DLD1 (cell line): ENCODE measurements at regions not wholly inside any gene's neighbourhood (a gene's known extent, or its start where the extent isn't known, plus 50 kb on each side); places are given as distances from the start of the nearest gene placed in this dataset.

Experiments
- in situ Hi-C: cut with HindIII; loops from 2 replicates; pipeline ENCODE4 v1.10.0; 2017; ENCODE audit warnings: low sequenced_read_pairs

GRCh38 chr5:74081126-74081525 is 455.1 kb downstream of the ARHGEF28 start:
- in situ Hi-C loops, result no loop called here

DNA sequence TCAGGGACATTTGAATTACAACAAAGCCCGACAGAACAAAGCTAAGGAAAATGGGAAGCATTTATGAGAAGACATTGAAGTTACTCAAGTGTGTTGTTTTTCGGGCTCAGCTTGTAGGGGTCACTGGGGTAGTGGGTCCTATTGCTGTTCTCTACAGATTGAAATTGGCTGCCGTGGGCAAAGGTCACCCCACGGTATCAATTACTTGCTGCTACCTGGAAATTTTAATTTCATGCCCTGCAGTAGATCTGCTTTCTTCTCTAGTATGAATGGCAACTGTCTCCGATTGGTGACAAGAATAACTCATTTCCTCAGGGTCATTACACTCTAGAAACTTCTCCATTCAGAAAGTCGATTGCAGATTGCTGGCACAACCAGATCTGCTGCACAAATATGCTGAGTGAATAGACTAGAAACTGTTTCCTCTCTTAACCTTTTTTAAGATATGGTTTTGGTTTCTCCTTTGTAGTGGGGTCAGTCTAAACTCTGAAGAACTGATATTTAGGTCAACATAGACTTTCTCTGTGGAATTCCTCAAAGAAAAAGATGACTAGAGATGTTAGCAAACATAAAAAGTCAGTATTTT is 454.1 kb downstream of the ARHGEF28 start:
- in situ Hi-C loops, result no loop called here

GRCh38 chr5:74075501-74076484 is 449.8 kb downstream of the ARHGEF28 start:
- in situ Hi-C loops, result no loop called here

DNA sequence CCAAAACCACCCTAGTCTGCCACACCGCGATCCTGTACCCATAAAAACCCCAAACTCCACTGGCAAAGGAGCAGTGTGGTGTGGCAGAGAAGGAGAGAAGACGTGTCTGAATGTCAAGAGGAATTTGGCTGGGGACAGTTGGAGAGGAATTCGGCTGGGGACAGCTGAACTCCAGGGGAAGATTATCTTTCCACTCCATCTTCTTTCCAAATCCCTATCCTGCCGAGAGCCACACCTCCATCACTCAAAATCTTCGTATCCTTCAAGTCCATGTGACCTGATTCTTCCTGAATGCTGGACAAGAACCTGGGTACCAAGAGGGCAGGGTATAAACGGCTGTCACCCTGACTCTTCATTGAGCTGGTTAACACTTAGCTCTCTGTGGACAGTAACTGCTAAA is 448.1 kb downstream of the ARHGEF28 start:
- in situ Hi-C loops, result no loop called here

DNA sequence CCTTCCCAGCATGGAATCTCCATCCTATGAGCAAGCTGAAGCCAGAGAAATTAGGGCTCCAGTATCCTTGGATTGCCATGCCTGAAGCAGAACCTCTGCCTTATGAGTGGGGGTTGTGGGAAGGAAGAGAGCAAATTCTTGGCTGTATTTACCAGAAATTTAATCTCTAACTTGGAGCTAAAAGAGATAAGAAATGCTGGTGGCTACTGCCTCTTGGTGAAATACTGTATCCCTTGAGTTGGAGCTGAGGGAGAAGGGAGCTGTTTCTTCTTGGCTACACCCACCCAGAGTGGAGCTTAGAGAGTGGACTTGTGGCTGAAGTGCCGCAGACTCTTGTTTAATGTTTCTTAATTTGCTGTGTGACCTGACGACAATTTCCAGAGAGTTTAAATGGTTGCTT is 447.3 kb downstream of the ARHGEF28 start:
- in situ Hi-C loops, result no loop called here

DNA sequence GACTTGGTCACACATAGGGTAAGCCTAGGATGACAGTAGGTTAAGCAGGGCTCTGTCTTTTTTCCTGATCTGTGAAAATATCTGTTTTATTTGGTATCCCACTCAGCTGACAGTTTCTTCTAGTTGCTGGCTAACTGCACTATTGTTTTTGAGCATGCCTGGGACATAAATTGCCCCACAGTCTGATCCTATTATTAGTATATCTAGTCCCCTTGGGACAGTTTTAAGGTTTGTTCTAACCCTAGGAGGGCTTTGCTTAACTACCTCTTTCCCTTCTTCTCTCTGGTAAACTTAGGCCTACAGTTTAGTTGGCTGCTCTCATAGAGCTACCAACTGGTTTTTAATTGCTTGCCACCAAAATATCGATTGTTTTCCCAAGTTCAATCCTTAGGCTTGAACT is 446.6 kb downstream of the ARHGEF28 start:
- in situ Hi-C loops, result no loop called here

- in situ Hi-C loops, result no loop called here
Observed at GRCh38 chr5:74070766-74071165, 444.8 kb downstream of the ARHGEF28 start.

DNA sequence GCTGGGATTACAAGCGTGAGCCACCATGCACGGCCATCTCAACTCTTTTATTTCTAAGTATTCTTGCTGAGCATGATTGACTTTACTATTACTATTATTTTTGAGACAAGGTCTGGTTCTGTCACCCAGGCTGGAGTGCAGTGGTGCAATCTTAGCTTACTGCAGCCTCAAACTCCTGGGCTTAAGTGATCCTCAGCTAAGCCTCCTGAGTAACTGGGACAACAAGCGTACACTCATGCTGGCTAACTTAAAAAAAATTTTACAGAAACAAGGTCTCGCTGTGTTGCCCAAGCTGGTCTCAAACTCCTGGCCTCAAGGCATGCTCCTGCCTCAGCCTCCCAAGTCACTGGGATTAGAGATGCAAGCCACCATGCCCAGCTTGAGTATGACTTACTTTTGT is 443.7 kb downstream of the ARHGEF28 start:
- in situ Hi-C loops, result no loop called here

DNA sequence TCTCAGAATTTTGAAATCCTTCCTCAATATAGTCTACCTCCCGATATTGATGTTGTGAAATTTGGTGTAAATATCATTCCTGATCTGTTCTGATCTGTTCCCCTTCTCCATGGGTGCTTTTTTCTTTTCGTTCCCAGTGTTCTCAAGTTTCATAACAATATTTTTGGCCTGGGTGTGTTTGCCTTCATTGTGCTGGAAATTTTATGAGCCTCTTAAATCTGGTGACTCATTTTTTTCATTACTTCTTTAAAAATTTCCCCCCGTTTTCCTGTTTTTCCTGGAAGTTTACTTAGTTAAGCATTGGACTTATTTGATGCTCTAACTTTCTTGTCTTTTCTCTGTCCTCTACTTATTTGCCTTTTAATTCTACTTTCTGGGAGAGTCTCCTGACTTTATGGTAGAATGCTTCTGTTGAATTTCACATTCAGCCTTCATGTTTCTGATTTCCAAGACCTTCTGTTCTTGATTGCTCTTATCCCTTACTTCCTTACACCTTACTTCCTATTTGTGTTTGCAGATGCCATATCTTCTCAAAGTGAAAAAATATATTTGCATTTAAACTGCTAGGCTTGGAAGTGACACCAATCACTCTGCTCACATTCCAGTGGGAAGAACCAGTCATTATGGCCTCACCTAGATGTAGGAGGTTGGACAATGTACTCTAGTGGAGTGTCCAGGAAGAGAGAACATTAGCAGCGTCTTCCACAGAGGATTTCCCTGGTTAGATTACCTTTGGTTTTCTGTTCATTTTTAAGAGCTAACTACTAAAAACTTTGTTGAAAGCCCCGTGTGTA is 441.9 kb downstream of the ARHGEF28 start:
- in situ Hi-C loops, result no loop called here

- in situ Hi-C loops, result no loop called here
Observed at GRCh38 chr5:74064911-74065310, 438.9 kb downstream of the ARHGEF28 start.

DNA sequence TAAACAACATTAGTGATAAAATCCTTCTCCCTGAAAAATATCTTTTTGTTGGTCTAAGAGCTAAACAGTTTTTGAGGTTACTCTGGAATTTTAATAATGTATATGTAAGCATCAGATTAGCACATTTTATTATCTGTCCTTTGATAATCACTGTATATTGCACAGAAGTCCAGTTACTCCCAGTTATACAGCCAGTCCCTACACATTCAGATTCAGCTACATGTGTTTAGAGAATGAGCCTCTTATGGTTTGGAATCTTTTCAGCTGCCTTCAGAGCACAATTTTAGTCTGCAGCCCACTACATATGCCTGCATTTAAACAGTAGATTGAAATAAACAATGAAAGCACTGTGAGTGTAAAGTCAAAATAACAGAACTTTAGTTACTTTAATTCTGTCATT is 438.2 kb downstream of the ARHGEF28 start:
- in situ Hi-C loops, result no loop called here

DNA sequence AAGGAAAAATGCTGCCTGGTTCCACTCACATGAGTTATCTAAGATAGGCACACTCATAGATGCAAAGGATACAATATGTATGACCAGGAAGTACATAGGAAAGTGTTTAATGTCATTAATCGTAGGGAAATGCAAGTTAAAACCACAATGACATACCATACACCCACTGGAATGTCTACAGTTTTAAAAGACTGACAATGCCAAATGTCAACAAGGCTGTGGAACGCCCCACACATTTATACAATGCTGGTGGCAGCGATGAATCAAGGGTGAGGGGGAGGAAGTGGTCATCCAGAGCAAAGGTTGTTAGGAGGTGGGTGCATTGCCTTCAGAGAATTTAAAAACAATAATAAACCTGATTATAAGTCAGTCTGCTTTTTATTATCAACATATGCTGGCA is 437.8 kb downstream of the ARHGEF28 start:
- in situ Hi-C loops, result no loop called here

GRCh38 chr5:74063346-74063745 is 437.4 kb downstream of the ARHGEF28 start:
- in situ Hi-C loops, result no loop called here

DNA sequence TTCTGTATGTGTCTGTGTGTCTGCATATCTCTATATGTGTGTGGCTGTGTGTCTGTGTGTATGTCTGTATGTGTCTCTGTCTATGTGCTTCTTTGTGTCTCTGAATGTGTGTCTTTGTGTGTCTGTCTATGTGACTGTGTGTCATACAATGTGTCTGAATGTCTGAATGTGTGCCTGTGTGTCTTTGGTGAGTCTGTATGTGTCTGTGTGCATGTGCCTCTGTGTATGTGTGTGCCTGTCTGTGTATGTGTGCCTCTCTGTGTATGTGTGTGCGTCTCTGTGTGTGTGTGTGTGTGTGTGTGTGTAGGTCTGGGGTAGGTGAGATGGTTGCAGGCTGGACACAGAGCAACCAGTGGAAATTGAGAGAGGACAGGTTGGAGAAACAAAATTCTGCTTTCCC is 435.3 kb downstream of the ARHGEF28 start:
- in situ Hi-C loops, result no loop called here

- in situ Hi-C loops, result no loop called here
Observed at GRCh38 chr5:74059706-74060105, 433.7 kb downstream of the ARHGEF28 start.

GRCh38 chr5:74056789-74057164 is 430.8 kb downstream of the ARHGEF28 start:
- in situ Hi-C loops, result no loop called here

GRCh38 chr5:74056107-74056788 is 430.3 kb downstream of the ARHGEF28 start:
- in situ Hi-C loops, result no loop called here

DNA sequence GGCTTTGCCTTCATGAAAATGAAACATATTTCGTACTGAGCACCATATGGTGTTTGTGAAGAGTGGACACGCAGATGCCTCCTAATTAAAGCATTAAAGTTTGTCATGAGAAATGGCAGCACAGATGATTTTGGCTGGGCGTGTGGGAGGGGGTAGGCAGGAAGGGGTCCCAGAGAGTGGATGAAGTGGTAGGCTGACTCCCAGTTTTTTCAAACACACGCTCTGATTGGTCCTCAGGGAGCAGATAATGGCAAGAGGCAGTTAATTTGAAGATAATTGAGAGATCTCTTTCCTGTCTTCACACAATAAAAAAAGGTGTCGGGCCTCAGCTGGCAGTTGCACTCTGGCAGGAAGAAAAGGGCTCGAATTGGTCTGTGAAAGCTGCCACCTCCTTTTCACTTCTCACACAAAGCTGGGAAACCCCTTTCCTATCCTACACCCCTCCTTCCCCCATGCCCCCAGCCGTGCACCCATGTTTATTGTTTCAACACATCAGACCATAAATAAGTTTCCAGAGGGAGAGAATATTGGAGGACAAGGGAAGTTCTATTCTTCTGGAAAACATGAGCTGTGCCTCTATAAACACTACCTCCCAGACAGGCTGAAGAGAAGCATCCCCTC is 429.6 kb downstream of the ARHGEF28 start:
- in situ Hi-C loops, result no loop called here

DNA sequence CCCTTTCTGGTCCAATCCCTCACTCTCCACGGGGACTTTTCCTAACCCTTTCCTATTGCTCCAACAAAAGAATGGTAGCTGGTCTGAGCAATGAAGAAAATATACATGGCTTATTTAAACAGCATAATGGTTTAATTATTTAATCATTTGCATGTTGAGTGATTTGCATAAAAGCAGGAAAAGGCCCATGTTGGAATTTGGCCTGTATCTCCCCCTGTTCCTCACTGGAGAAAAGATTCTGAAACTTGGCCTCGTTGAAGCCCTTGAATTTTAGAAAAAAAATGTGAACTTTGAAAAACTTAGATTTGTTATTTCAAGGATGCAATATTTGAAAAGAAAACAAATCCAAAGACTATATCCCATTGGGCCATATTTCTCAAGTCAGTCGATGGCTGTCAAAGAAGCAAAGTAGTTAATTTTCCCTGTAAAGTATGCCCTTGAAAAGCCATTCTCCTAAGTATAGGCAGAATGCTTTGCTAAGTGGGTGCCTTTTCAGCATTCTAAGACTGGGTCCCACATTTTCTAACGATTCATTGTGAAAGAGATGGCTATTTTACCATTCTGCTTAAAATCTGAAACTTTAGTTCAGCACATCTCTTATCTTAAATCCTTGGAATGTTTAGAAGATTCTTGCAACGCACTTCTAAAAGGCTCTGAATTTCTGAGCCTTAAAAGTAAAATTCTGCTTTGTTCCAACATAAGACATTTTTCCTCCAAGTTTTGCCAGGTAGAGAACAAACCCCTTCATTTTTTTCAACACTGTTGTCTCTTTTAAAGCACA is 428.8 kb downstream of the ARHGEF28 start:
- in situ Hi-C loops, result no loop called here

DNA sequence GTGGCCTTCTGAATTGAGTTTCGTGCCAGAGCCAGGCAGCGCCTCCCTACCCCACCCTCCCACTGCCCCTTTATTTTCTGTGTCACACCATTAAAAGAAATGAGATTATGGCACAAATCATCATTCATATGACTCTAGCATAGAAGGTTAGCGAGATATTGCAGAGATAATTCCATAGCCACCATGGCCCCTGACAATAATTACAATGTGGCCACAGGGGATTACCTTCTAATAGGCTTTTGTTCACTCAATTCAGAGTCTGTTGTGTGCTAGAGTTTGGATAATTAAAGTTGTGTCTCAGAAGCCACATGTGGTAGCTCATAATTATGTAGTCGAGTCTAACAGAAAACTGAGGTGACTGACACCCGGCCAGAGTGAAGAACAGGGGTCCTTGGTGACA is 428.1 kb downstream of the ARHGEF28 start:
- in situ Hi-C loops, result no loop called here
